K562 (cell line): ENCODE measurements at regions not wholly inside any gene's neighbourhood (a gene's known extent, or its start where the extent isn't known, plus 50 kb on each side); places are given as distances from the start of the nearest gene placed in this dataset.

Experiments used
- ATAC-seq: fragments of 200-7000 bp; cut with Tn5 transposase; 3 replicates; pipeline ENCODE4 v1.9.1; 2020; ENCODE audit warnings: moderate library complexity
- BruUV-seq: library from RNA; stranded (reverse); fragments of 400-500 nt; replicated peaks from 2 replicates; lab custom pipeline; 2021; lab: Mats Ljungman, UMichigan
- CTCF ChIA-PET: fragments of 300-600 bp; formaldehyde crosslinking; extraction: SDS; loops from one replicate; lab custom pipeline; 2021; ENCODE audit warnings: low intra/inter-chr PET ratio; lab: Yijun Ruan, JAX
- POLR2A ChIA-PET: fragments of 300-600, 350-650 bp; sonication (Branson Sonifier 250); formaldehyde crosslinking; extraction: SDS; loops from one replicate; lab custom pipeline; 2021; ENCODE audit warnings: antibody characterized with exemption, inconsistent platforms; lab: Yijun Ruan, JAX
- DNase-seq, 4 experiments: peaks; one replicate each; pipeline versions ENCODE4 v3.0.0 to v3.0.0-alpha.2; 2011 to 2018; ENCODE audit warnings: low spot score in 3 of 4, mixed read lengths in 3 of 4; ENCODE audit errors: extremely low read depth in 1 of 4
- FAIRE-seq: peaks from 2 replicates; lab custom pipeline; 2011; peaks lifted over from hg19 to GRCh38; lab: Jason Lieb, UNC
- H2AFZ ChIP-seq: 2 replicates; pipeline ENCODE4 v1.6.0; 2011; ENCODE audit warnings: low read depth, low read length, control low read depth, inconsistent platforms
- H3K27ac ChIP-seq: fragments of 200-600 bp; 3 replicates; pipeline ENCODE4 v1.8.0; 2011; ENCODE audit warnings: low read depth, mild to moderate bottlenecking, control low read depth, inconsistent platforms, low read length, moderate library complexity, mixed read lengths; ENCODE audit errors: extremely low read depth
- H3K27me3 ChIP-seq, 2 experiments: fragments of 300-600 bp in 1 of 2; 2 replicates in 1 of 2; 3 replicates in 1 of 2; pipeline versions ENCODE4 v1.6.0 to v1.8.0; 2011; ENCODE audit warnings: inconsistent platforms in 2 of 2, low read length in 2 of 2, mild to moderate bottlenecking in 1 of 2, mixed read lengths in 1 of 2, moderate library complexity in 1 of 2; ENCODE audit not compliant: control insufficient read depth in 2 of 2, insufficient read depth in 2 of 2
- H3K36me3 ChIP-seq: fragments of 300-600 bp; 3 replicates; pipeline ENCODE4 v1.8.0; 2011; ENCODE audit warnings: mild to moderate bottlenecking, low read length, inconsistent platforms; ENCODE audit not compliant: control insufficient read depth, insufficient read depth
- H3K4me1 ChIP-seq, 2 experiments: fragments of 200-600 bp in 1 of 2; replicated peaks in 1 of 2; 2 replicates in 1 of 2; 3 replicates in 1 of 2; pipeline versions ENCODE4 v1.5.1 to v1.8.0; 2011; ENCODE audit warnings: inconsistent platforms in 2 of 2, low read length in 2 of 2, mild to moderate bottlenecking in 1 of 2, mixed read lengths in 1 of 2, moderate library complexity in 1 of 2; ENCODE audit not compliant: control insufficient read depth in 2 of 2, insufficient read depth in 2 of 2
- H3K4me2 ChIP-seq: 2 replicates; pipeline ENCODE4 v1.6.1; 2011; ENCODE audit warnings: low read length, control low read depth, inconsistent platforms, mixed read lengths; ENCODE audit not compliant: insufficient read depth
- H3K4me3 ChIP-seq: fragments of 200-600 bp; sonication (generic), shearing (Covaris generic); 2 replicates; pipeline ENCODE4 v1.5.1; 2016; ENCODE audit warnings: control low read depth, inconsistent platforms
- H3K79me2 ChIP-seq: fragments of 200-600 bp; 3 replicates; pipeline ENCODE4 v1.8.0; 2011; ENCODE audit warnings: low read length, inconsistent platforms; ENCODE audit not compliant: control insufficient read depth, insufficient read depth
- H3K9ac ChIP-seq, 2 experiments: 2 replicates each; pipeline versions ENCODE4 v1.6.0 to v1.6.1; 2011; ENCODE audit warnings: low read depth in 2 of 2, low read length in 2 of 2, control low read depth in 1 of 2, inconsistent platforms in 1 of 2, mild to moderate bottlenecking in 1 of 2, mixed read lengths in 1 of 2; ENCODE audit not compliant: insufficient read depth in 1 of 2
- H3K9me1 ChIP-seq: one replicate; pipeline ENCODE4 v1.6.0; 2011; ENCODE audit warnings: inconsistent platforms, mild to moderate bottlenecking, low read length, moderate library complexity; ENCODE audit not compliant: control insufficient read depth, insufficient read depth
- H3K9me3 ChIP-seq: replicated peaks from 2 replicates; pipeline ENCODE4 v1.5.1; 2011; ENCODE audit warnings: low read depth, low read length, inconsistent platforms; ENCODE audit not compliant: control insufficient read depth, insufficient read depth
- H4K20me1 ChIP-seq: replicated peaks from 2 replicates; pipeline ENCODE4 v1.6.1; 2011; ENCODE audit warnings: low read length, inconsistent platforms, mixed read lengths; ENCODE audit not compliant: control insufficient read depth, insufficient read depth
- ESRRB ChIP-seq: fragments of 250-450 bp; sonication (Bioruptor Pico); IDR thresholded peaks from 2 replicates; pipeline ENCODE4 v1.5.0; 2020; ENCODE audit warnings: mild to moderate bottlenecking, moderate library complexity, borderline replicate concordance
- MAFF ChIP-seq: IDR thresholded peaks from 2 replicates; pipeline ENCODE4 v1.6.1; 2012; ENCODE audit warnings: low read length, improper control_type of control experiment
- MCM5 ChIP-seq: fragments of 450-650 bp; IDR thresholded peaks from 2 replicates; pipeline ENCODE4 v1.6.1; 2016; ENCODE audit warnings: low read depth
- MNT ChIP-seq, 2 experiments: fragments of 450-650 bp; conservative IDR thresholded peaks; 2 replicates each; pipeline ENCODE4 v1.6.1; 2017; ENCODE audit warnings: mild to moderate bottlenecking in 2 of 2, moderate library complexity in 2 of 2
- NR4A1 ChIP-seq, 2 experiments: fragments of 250-450 bp in 1 of 2; fragments of 450-650 bp in 1 of 2; sonication (Bioruptor Pico) in 1 of 2; IDR thresholded peaks; 2 replicates each; pipeline versions ENCODE4 v1.4.0 to v1.6.1; 2016 to 2020; ENCODE audit warnings: mild to moderate bottlenecking in 2 of 2, missing compliant biosample characterization in 1 of 2, missing genetic modification characterization in 1 of 2, moderate library complexity in 1 of 2
- RAD21 ChIP-seq, 2 experiments: fragments of 250-450 bp in 1 of 2; fragments of 450-650 bp in 1 of 2; sonication (Bioruptor Pico) in 1 of 2; formaldehyde crosslinking in 1 of 2; IDR thresholded peaks in 1 of 2; conservative IDR thresholded peaks in 1 of 2; 2 replicates each; pipeline versions ENCODE4 v1.4.0 to v1.8.0; 2020 to 2022; ENCODE audit warnings: mild to moderate bottlenecking in 2 of 2, moderate library complexity in 1 of 2
- SMARCE1 ChIP-seq: fragments of 450-650 bp; IDR thresholded peaks from 2 replicates; pipeline ENCODE4 v1.7.1; 2016; ENCODE audit warnings: mild to moderate bottlenecking
- ZBTB12 ChIP-seq: fragments of 250-450 bp; sonication (Bioruptor Pico); IDR thresholded peaks from 2 replicates; pipeline ENCODE4 v1.4.0; 2020
- ZNF512 ChIP-seq: IDR thresholded peaks from 2 replicates; pipeline ENCODE4 v1.6.1; 2016; ENCODE audit warnings: missing genetic modification characterization, missing compliant biosample characterization
- ZNF518B ChIP-seq: fragments of 250-450 bp; sonication (Bioruptor Pico); IDR thresholded peaks from 2 replicates; pipeline ENCODE4 v1.5.0; 2021; ENCODE audit warnings: mild to moderate bottlenecking, moderate library complexity
- ZNF589 ChIP-seq: fragments of 200-800 bp; sonication (Bioruptor generic); IDR thresholded peaks from 2 replicates; pipeline ENCODE4 v1.6.1; 2016; ENCODE audit warnings: low read depth, missing genetic modification characterization, missing compliant biosample characterization
- WGBS: fragments of 100-300 bp; shearing (Covaris generic); methylation state at CpG from one replicate; pipeline ENCODE4 v1.1.6; 2016; ENCODE audit warnings: low coverage, mixed read lengths; ENCODE audit not compliant: insufficient coverage; ENCODE audit errors: missing lambda C conversion rate; 5-methylcytosine and 5-hydroxymethylcytosine counted together
- in situ Hi-C: fragments of 300-500 bp; cut with MboI; formaldehyde crosslinking; loops from 4 replicates; pipeline ENCODE4 v1.15.0; 2018; ENCODE audit warnings: inconsistent platforms, mixed read lengths
- intact Hi-C: fragments of 100-400 bp; cut with micrococcal nuclease; formaldehyde crosslinking; loops from 2 replicates; pipeline ENCODE4 v1.14.2; 2022

GRCh38 chr16:48905632-48906505, 295.9 kb upstream of the N4BP1 start (continued):
- TF ChIP-seq NR4A1 (CRISPR knock-in tag; IDR thresholded peaks at IDR 0.05), result no peak
- TF ChIP-seq NR4A1 (tag; IDR thresholded peaks at IDR 0.05), result no peak

DNA sequence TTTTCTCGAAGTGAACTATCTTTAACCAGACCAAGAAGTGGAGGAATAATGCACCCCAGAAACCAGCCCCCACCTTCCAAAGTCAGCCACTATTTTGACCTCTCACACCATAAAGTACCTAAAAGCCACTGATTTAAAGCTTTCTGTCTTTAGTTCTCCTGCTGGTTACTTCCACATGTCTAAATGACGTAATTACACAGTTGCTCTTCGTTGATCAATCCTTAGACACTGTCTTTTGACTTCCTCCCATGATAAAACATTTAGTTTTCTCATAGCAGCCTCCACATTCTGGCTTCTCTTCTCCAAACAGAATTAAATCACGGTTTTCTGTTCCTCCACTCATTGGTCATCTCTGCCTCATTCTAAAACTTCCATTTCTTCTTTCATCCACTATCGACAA, 294.4 kb upstream of the N4BP1 start:
- Histone ChIP-seq H3K27me3 (peaks cover 0 to 17% of the 10 kb centered on the region in 2 experiments; a peak in 2 of 5 replicates), H3K9me3 (no peaks in the 10 kb centered on the region), H3K36me3 (no peaks in the 10 kb centered on the region), H3K27ac (no peak overlapping the region), H4K20me1 (no peaks in the 10 kb centered on the region), H3K4me2 (no peak overlapping the region), H3K9me1 (no peaks in the 10 kb centered on the region), H3K9ac (no peak overlapping the region), H3K4me3 (no peak overlapping the region), H3K4me1 (no peaks in the 10 kb centered on the region), H3K79me2 (no peaks in the 10 kb centered on the region), H2AFZ (no peak overlapping the region)
- no TSS peak for BruUV-seq
- POLR2A ChIA-PET, result no interaction called here
- 3% methylated on average over 5 of the region's 5 CpGs for WGBS
- in situ Hi-C loops (no loop called here), intact Hi-C loops (no loop called here)
- DNase-seq, result no peak
- FAIRE-seq, result no peak
- CTCF ChIA-PET, result no interaction called here
- ATAC-seq, result no peak
- TF ChIP-seq MNT (conservative IDR thresholded peaks at IDR 0.05) (no peak), ZNF589 (CRISPR knock-in tag) (no peak), MCM5 (no peak), RAD21 (CRISPR knock-in tag; conservative IDR thresholded peaks at IDR 0.05 in 1 of 2, IDR thresholded peaks at IDR 0.05 in 1 of 2) (no peak), ZNF512 (tag) (no peak), ESRRB (CRISPR knock-in tag) (no peak), SMARCE1 (no peak), ZBTB12 (CRISPR knock-in tag) (no peak), ZNF518B (CRISPR knock-in tag) (no peak), MAFF (no peak)
